Fibroblast of the aortic adventitia (primary cell): ENCODE measurements at regions not wholly inside any gene's neighbourhood (a gene's known extent, or its start where the extent isn't known, plus 50 kb on each side); places are given as distances from the start of the nearest gene placed in this dataset.

Source experiments
- DNase-seq: peaks from one replicate; pipeline ENCODE4 v3.0.0-alpha.2; 2010; ENCODE audit warnings: low read depth
- H3K4me3 ChIP-seq: 2 replicates; pipeline ENCODE4 v1.5.1; 2011; ENCODE audit warnings: low read depth, mild to moderate bottlenecking, control low read depth, low read length, moderate library complexity
- CTCF ChIP-seq: IDR thresholded peaks from 2 replicates; pipeline ENCODE4 v1.5.1; 2011; ENCODE audit warnings: mild to moderate bottlenecking, low read length, control low read depth, inconsistent platforms; ENCODE audit not compliant: insufficient read depth

DNA sequence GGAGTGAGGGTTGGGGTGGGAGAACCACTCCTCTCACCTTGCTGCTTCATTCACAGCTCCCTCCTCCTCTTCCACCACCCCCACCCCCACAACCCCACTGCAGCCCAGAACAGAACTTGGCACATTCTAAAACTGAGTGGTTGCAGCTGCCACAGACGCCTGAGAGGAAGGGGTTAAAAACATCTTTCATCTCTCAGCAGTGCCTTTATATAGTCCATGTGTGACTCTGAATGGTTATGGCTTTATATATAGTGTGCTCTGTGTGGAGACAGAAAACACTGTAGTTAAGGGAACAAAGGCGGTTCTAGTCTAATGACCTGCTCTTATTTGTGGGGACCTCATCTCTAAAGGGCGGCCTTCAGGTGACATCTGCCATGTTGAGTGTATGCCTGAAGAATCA is 144.8 kb downstream of the BCOR start:
- TF ChIP-seq CTCF: no peak
- H3K4me3 ChIP-seq: no peak overlapping the region
- DNase-seq: no peak

DNA sequence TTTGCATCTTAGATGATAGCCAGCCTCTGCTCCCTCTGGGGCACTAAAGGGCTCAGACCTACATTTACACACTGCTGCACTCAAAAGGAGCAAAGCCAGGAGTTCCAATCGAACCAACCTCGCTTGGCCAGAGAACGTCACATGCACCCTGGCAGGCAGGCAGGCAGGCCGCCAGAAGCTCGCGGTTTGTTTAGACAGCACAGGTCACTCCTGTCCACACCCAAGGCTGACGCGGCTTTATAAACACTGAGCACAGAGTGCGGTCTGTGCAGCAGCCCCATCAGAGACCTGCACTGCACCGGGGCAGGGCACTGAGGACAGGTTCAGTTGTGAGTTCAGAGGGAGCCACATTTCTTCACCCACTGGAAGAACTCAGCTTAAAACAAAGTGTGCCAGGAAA is 143.9 kb downstream of the BCOR start:
- H3K4me3 ChIP-seq: no peak overlapping the region
- peak; percentile 60 for DNase-seq
- TF ChIP-seq CTCF: no peak

GRCh38 chrX:39954851-39955250 is 142.9 kb downstream of the BCOR start:
- no peak for TF ChIP-seq CTCF
- no peak overlapping the region for H3K4me3 ChIP-seq
- DNase-seq: no peak

- no peak for TF ChIP-seq CTCF
- H3K4me3 ChIP-seq: no peak overlapping the region
- no peak for DNase-seq
Measured at GRCh38 chrX:39955625-39956024, 142.1 kb downstream of the BCOR start.

DNA sequence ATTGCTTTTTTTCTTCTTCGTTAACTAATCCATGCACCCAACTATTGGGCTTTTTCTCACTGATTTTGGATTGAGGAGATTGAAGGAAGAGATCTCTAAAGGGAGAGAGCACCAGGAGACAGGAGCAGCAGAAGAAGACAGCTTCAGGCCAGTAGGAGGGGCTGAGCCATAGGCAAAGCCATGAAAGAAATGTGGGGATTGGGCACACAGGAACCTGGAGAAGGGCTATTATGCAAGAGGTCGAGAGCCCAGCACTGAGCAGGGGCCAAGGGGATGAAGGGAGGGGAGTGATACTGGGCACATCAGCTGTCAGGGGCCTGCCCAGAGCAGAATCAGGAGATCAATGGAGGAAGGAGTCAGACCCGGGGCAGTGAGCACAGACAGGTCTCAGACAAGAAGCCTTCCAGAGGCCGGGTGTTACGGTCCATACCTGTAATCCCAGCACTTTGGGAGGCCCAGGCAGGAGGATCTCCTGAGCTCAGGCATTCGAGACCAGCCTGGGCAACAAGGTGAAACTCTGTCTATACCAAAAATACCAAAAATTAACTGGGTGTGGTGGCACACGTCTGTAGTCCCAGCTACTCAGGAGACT is 140.9 kb downstream of the BCOR start:
- H3K4me3 ChIP-seq: no peak overlapping the region
- DNase-seq: no peak
- no peak for TF ChIP-seq CTCF

DNA sequence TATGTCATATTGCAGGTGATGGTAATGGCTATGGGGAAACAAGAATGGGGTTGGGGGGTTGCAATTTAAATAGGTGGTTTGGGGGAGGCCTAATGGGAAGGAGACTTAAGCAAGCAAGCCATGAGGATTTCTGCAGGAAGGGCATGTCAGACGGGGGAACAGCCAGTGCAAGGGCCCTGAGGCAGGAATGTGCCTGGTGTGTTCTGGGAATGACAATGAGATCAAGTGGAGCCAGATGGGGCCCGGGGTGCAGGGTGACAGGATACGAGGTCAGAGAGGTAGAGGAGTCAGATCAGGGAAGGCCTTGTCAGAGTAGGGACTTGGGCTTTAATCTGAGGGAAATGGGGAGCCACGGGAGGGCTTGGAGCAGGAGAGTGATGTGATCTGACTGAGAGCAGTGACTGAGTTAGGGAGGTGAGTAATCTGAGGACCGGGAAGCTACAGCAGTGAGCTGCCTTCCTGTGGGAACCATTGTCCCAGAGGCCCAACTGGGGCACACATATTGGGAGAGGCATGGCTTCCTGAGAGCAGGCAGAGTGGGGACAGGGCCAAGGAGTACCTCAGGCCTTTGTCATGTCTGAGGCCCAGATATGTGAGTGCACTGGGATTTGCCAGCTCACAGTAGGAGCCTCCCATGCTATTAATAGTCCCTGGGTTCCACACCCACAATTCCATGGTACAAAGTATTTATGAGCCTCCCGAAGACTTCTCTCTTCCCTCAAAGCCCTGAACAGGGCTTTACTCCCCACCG is 139.8 kb downstream of the BCOR start:
- DNase-seq: peak; percentile 64
- H3K4me3 ChIP-seq: no peak overlapping the region
- TF ChIP-seq CTCF: no peak
